ENCODE measurements at regions not wholly inside any gene's neighbourhood (a gene's known extent, or its start where the extent isn't known, plus 50 kb on each side); places are given as distances from the start of the nearest gene placed in this dataset.

DNA sequence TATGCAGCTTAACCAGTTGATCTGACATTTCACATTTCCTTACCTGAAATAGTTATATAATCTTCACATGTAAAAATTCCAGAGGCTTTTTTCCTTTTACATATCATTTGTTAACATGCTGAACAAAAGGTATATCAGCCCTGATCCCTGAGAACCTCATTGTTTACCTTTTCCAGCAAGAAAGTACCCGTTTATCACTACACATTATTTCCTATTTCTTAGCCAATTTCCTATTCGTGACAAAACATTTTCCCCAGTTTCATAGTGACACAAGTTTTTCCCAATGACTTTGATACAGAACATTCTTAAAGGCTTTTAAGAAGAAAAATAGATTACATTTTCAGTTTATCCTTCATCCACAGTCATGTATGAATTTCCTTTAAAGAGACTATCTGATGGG, 86.6 kb upstream of the DKK2 start:
- TF ChIP-seq, protein P1, sequence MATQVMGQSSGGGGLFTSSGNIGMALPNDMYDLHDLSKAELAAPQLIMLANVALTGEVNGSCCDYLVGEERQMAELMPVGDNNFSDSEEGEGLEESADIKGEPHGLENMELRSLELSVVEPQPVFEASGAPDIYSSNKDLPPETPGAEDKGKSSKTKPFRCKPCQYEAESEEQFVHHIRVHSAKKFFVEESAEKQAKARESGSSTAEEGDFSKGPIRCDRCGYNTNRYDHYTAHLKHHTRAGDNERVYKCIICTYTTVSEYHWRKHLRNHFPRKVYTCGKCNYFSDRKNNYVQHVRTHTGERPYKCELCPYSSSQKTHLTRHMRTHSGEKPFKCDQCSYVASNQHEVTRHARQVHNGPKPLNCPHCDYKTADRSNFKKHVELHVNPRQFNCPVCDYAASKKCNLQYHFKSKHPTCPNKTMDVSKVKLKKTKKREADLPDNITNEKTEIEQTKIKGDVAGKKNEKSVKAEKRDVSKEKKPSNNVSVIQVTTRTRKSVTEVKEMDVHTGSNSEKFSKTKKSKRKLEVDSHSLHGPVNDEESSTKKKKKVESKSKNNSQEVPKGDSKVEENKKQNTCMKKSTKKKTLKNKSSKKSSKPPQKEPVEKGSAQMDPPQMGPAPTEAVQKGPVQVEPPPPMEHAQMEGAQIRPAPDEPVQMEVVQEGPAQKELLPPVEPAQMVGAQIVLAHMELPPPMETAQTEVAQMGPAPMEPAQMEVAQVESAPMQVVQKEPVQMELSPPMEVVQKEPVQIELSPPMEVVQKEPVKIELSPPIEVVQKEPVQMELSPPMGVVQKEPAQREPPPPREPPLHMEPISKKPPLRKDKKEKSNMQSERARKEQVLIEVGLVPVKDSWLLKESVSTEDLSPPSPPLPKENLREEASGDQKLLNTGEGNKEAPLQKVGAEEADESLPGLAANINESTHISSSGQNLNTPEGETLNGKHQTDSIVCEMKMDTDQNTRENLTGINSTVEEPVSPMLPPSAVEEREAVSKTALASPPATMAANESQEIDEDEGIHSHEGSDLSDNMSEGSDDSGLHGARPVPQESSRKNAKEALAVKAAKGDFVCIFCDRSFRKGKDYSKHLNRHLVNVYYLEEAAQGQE (IDR thresholded peaks at IDR 0.05; ENCODE audit: insufficient replicate concordance, low read depth) = no peak
- no peak for TF ChIP-seq SPI1 (IDR thresholded peaks at IDR 0.05; ENCODE audit: borderline replicate concordance, low read depth)
- no peak for TF ChIP-seq GABPA (IDR thresholded peaks at IDR 0.05; ENCODE audit: low read depth)
- no peak for TF ChIP-seq POLR2AphosphoS5 (IDR thresholded peaks at IDR 0.05; ENCODE audit: low read depth)
- TF ChIP-seq, protein P2, sequence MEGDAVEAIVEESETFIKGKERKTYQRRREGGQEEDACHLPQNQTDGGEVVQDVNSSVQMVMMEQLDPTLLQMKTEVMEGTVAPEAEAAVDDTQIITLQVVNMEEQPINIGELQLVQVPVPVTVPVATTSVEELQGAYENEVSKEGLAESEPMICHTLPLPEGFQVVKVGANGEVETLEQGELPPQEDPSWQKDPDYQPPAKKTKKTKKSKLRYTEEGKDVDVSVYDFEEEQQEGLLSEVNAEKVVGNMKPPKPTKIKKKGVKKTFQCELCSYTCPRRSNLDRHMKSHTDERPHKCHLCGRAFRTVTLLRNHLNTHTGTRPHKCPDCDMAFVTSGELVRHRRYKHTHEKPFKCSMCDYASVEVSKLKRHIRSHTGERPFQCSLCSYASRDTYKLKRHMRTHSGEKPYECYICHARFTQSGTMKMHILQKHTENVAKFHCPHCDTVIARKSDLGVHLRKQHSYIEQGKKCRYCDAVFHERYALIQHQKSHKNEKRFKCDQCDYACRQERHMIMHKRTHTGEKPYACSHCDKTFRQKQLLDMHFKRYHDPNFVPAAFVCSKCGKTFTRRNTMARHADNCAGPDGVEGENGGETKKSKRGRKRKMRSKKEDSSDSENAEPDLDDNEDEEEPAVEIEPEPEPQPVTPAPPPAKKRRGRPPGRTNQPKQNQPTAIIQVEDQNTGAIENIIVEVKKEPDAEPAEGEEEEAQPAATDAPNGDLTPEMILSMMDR (IDR thresholded peaks at IDR 0.05; ENCODE audit: insufficient read depth, low read length) = no peak
- no peak overlapping the region for H3K4me3 ChIP-seq (replicated peaks; ENCODE audit: insufficient read depth, low read length)
- peaks cover 2% of the 10 kb centered on the region for H3K27me3 ChIP-seq (ENCODE audit: insufficient read depth, poor library complexity, severe bottlenecking)
- no peak overlapping the region for H3K27ac ChIP-seq (replicated peaks)
- no peak for DNase-seq (ENCODE audit: low read depth in 1 of 2, low spot score in 1 of 2)

DNA sequence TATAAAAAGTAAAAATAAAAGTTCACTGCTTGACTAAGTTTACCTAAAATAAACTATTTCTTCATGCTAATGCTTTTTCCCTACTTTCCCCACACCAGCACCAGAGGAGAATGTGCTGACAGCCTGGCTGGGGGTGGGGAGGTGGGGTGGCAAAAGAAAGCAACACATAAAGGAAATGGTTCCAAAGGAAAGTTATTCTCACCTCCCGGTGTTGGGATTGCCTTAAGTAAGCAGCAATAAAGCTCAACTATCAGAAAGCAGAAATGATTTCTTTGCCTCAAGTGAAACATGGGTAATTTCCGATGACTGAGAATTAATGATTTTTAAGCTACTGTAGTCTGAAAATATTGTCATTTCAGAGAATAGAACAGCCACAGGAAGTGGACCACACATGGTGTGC, 84.5 kb upstream of the DKK2 start:
- H3K27ac ChIP-seq (replicated peaks) = no peak overlapping the region
- no peaks in the 10 kb centered on the region for H3K27me3 ChIP-seq (ENCODE audit: insufficient read depth, poor library complexity, severe bottlenecking)
- H3K4me3 ChIP-seq (replicated peaks; ENCODE audit: insufficient read depth, low read length) = no peak overlapping the region
- no peak for DNase-seq (ENCODE audit: low read depth in 1 of 2, low spot score in 1 of 2)
- TF ChIP-seq, protein P2 (IDR thresholded peaks at IDR 0.05; ENCODE audit: insufficient read depth, low read length) = no peak

GRCh38 chr4:107117726-107118125, 81.6 kb upstream of the DKK2 start:
- H3K4me3 ChIP-seq (replicated peaks; ENCODE audit: insufficient read depth, low read length) = no peak overlapping the region
- H3K27me3 ChIP-seq (ENCODE audit: insufficient read depth, poor library complexity, severe bottlenecking) = no peaks in the 10 kb centered on the region
- no peak overlapping the region for H3K27ac ChIP-seq (replicated peaks)
- TF ChIP-seq POLR2AphosphoS5 (IDR thresholded peaks at IDR 0.05; ENCODE audit: low read depth) (no peak), GABPA (IDR thresholded peaks at IDR 0.05; ENCODE audit: low read depth) (no peak)
- TF ChIP-seq, protein P1 (IDR thresholded peaks at IDR 0.05; ENCODE audit: insufficient replicate concordance, low read depth) = no peak
- no peak for DNase-seq (ENCODE audit: low read depth in 1 of 2, low spot score in 1 of 2)

DNA sequence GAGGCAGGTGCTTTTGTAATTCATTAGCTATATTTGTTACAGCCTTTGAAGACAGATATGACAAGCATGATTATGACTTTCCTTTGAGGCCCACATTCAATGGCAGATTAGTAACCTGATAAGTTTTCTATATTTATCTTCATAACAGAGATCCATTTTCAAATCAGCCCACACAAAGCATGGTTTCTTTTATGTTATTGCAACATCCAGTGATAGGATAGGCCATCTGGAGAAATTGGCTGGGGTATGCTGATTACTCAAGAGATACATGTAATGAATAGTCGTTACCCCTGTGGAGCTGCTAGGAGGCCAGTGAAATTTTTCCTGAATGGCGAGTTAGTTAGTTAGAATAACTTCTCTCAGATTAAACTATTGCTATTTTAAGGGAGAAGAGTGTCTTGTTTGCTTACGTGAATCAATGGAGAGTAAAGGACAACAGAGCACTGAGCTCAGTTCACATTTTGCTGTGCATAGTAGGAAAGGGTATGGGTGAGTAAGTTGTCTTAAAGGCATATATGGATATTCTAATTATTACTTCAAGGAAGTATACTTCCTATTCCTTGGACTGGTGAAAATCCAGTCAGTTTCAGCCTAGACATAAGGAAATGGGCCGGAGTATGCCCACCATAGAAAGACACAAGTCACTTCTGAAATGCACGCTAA, 79.2 kb upstream of the DKK2 start:
- no peak overlapping the region for H3K4me3 ChIP-seq (replicated peaks; ENCODE audit: insufficient read depth, low read length)
- TF ChIP-seq SPI1 (IDR thresholded peaks at IDR 0.05; ENCODE audit: borderline replicate concordance, low read depth) (no peak), POLR2AphosphoS5 (IDR thresholded peaks at IDR 0.05; ENCODE audit: low read depth) (no peak)
- peak in 1 of 2 experiments; percentile 6 for DNase-seq (ENCODE audit: low read depth in 1 of 2, low spot score in 1 of 2)
- H3K27ac ChIP-seq (replicated peaks) = no peak overlapping the region
- H3K27me3 ChIP-seq (ENCODE audit: insufficient read depth, poor library complexity, severe bottlenecking) = no peaks in the 10 kb centered on the region

- TF ChIP-seq POLR2AphosphoS5 (IDR thresholded peaks at IDR 0.05; ENCODE audit: low read depth) (no peak), SPI1 (IDR thresholded peaks at IDR 0.05; ENCODE audit: borderline replicate concordance, low read depth) (no peak), GABPA (IDR thresholded peaks at IDR 0.05; ENCODE audit: low read depth) (no peak)
- TF ChIP-seq, protein P2 (IDR thresholded peaks at IDR 0.05; ENCODE audit: insufficient read depth, low read length) = no peak
- no peak for DNase-seq (ENCODE audit: low read depth in 1 of 2, low spot score in 1 of 2)
- Histone ChIP-seq H3K27me3 (ENCODE audit: insufficient read depth, poor library complexity, severe bottlenecking) (no peaks in the 10 kb centered on the region), H3K4me3 (replicated peaks; ENCODE audit: insufficient read depth, low read length) (no peak overlapping the region), H3K27ac (replicated peaks) (no peak overlapping the region)
Measured at GRCh38 chr4:107114059-107114458, 77.9 kb upstream of the DKK2 start.
